Uterus (tissue), 2 donors: ENCODE measurements at regions not wholly inside any gene's neighbourhood (a gene's known extent, or its start where the extent isn't known, plus 50 kb on each side); places are given as distances from the start of the nearest gene placed in this dataset.

ENCODE experiments used
- POLR2A ChIP-seq, 2 donors: fragments of 450-650 bp; IDR thresholded peaks; one replicate each; pipeline ENCODE4 v1.6.1; 2016; ENCODE audit warnings: antibody characterized with exemption in 2 of 2, mild to moderate bottlenecking in 1 of 2, moderate library complexity in 1 of 2
- TF ChIP-seq, protein P1 (sequence below), 4 experiments: fragments of 200-600 bp in 2 of 4; fragments of 450-650 bp in 2 of 4; sonication (generic) in 2 of 4; IDR thresholded peaks; one replicate each; pipeline ENCODE4 v1.5.1; 2016 to 2019; ENCODE audit warnings: antibody characterized with exemption in 4 of 4, mild to moderate bottlenecking in 2 of 4, moderate library complexity in 1 of 4

DNA sequence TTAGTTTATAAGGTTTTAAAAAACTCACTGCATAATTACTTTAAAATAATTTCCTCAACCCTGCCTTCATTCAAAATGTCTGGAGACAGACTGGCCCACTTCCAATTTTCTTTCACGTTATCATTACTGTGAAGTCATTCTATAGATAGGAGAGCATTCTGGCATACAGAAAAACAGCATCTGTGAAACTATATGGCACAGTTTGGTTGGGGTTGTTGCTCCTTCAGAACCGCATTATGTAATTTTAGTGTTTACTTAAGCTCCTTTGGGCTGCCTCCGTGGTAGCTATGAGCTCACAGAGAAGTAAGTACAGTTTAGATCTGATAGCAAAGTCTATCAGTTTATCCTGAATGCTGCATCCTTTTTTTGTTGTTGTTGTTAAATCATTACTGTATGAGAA, 104.3 kb downstream of the KCNRG start:
- TF ChIP-seq POLR2A (IDR thresholded peaks at IDR 0.05), result no peak
- TF ChIP-seq, protein P1, sequence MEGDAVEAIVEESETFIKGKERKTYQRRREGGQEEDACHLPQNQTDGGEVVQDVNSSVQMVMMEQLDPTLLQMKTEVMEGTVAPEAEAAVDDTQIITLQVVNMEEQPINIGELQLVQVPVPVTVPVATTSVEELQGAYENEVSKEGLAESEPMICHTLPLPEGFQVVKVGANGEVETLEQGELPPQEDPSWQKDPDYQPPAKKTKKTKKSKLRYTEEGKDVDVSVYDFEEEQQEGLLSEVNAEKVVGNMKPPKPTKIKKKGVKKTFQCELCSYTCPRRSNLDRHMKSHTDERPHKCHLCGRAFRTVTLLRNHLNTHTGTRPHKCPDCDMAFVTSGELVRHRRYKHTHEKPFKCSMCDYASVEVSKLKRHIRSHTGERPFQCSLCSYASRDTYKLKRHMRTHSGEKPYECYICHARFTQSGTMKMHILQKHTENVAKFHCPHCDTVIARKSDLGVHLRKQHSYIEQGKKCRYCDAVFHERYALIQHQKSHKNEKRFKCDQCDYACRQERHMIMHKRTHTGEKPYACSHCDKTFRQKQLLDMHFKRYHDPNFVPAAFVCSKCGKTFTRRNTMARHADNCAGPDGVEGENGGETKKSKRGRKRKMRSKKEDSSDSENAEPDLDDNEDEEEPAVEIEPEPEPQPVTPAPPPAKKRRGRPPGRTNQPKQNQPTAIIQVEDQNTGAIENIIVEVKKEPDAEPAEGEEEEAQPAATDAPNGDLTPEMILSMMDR (IDR thresholded peaks at IDR 0.05), result no peak
